SU-DHL-6 (cell line): ENCODE measurements at regions not wholly inside any gene's neighbourhood (a gene's known extent, or its start where the extent isn't known, plus 50 kb on each side); places are given as distances from the start of the nearest gene placed in this dataset.

Experiments
- H2AFZ ChIP-seq: fragments of 200-600 bp; sonication (generic); 2 replicates; pipeline ENCODE4 v1.6.1; 2014; ENCODE audit warnings: low read depth, mild to moderate bottlenecking, moderate library complexity, mixed read lengths, antibody characterized with exemption, low read length; ENCODE audit not compliant: severe bottlenecking
- H3F3A ChIP-seq: fragments of 200-600 bp; shearing (Covaris generic); 2 replicates; pipeline ENCODE4 v1.6.0; 2016; ENCODE audit warnings: antibody characterized with exemption, mild to moderate bottlenecking; ENCODE audit not compliant: insufficient read depth
- H3K27ac ChIP-seq: fragments of 200-600 bp; sonication (generic); 2 replicates; pipeline ENCODE4 v1.5.1; 2016; ENCODE audit warnings: low read depth, mild to moderate bottlenecking, low read length, moderate library complexity, mixed read lengths
- H3K27me3 ChIP-seq: fragments of 200-600 bp; sonication (generic), shearing (Covaris generic); 2 replicates; pipeline ENCODE4 v1.6.0; 2014; ENCODE audit warnings: mild to moderate bottlenecking, low read length
- H3K36me3 ChIP-seq: fragments of 200-600 bp; sonication (generic); 2 replicates; pipeline ENCODE4 v1.6.1; 2014; ENCODE audit warnings: mild to moderate bottlenecking, low read length, mixed read lengths
- H3K4me2 ChIP-seq: fragments of 300-600, 200-600 bp; shearing (Covaris generic), sonication (generic); 2 replicates; pipeline ENCODE4 v1.6.0; 2014; ENCODE audit warnings: low read length, low read depth, mild to moderate bottlenecking; ENCODE audit not compliant: poor library complexity, severe bottlenecking
- H3K4me3 ChIP-seq: fragments of 200-600 bp; sonication (generic); 2 replicates; pipeline ENCODE4 v1.5.1; 2014; ENCODE audit warnings: antibody characterized with exemption, low read length, mild to moderate bottlenecking, mixed read lengths; ENCODE audit not compliant: insufficient read depth, poor library complexity, severe bottlenecking
- H3K79me2 ChIP-seq: fragments of 200-600 bp; sonication (generic); 2 replicates; pipeline ENCODE4 v1.6.1; 2014; ENCODE audit warnings: mild to moderate bottlenecking, low read length, moderate library complexity; ENCODE audit not compliant: insufficient read depth
- H3K9ac ChIP-seq: fragments of 200-600 bp; sonication (generic); 2 replicates; pipeline ENCODE4 v1.7.0; 2014; ENCODE audit warnings: mild to moderate bottlenecking, low read length
- H3K9me2 ChIP-seq: fragments of 200-600 bp; sonication (generic); replicated peaks from 2 replicates; pipeline ENCODE4 v1.6.1; 2014; ENCODE audit warnings: low read length; ENCODE audit not compliant: insufficient read depth
- H3K9me3 ChIP-seq: fragments of 200-600 bp; sonication (generic); 2 replicates; pipeline ENCODE4 v1.6.1; 2014; ENCODE audit warnings: low read length, mixed read lengths; ENCODE audit not compliant: insufficient read depth
- H4K20me1 ChIP-seq: fragments of 200-600 bp; sonication (generic); 2 replicates; pipeline ENCODE4 v1.6.1; 2014; ENCODE audit warnings: low read depth, mild to moderate bottlenecking, antibody characterized with exemption, low read length, moderate library complexity, mixed read lengths
- CTCF ChIP-seq: fragments of 200-600 bp; sonication (generic); IDR thresholded peaks from one replicate; pipeline ENCODE4 v1.5.1; 2017; ENCODE audit warnings: antibody characterized with exemption, mild to moderate bottlenecking, low read length, moderate library complexity; ENCODE audit not compliant: insufficient read depth, poor library complexity, severe bottlenecking
- EZH2phosphoT487 ChIP-seq: fragments of 200-600 bp; sonication (generic), shearing (Covaris generic); conservative IDR thresholded peaks from 2 replicates; pipeline ENCODE4 v1.6.1; 2018; ENCODE audit warnings: mild to moderate bottlenecking, antibody characterized with exemption, low read length, moderate library complexity, mixed read lengths

- no peaks in the 10 kb centered on the region for H3K27me3 ChIP-seq
- H3K9me2 ChIP-seq, result no peaks in the 10 kb centered on the region
- no peak overlapping the region for H3K4me2 ChIP-seq
- no peaks in the 10 kb centered on the region for H4K20me1 ChIP-seq
- no peaks in the 10 kb centered on the region for H3K9me3 ChIP-seq
- H3K36me3 ChIP-seq, result no peaks in the 10 kb centered on the region
- H3K9ac ChIP-seq, result no peak overlapping the region
- peak overlapping the region; percentile 17 for H2AFZ ChIP-seq
- H3F3A ChIP-seq, result no peaks in the 10 kb centered on the region
- no peak for TF ChIP-seq EZH2phosphoT487
- no peak for TF ChIP-seq CTCF
- no peak overlapping the region for H3K4me3 ChIP-seq
- no peaks in the 10 kb centered on the region for H3K79me2 ChIP-seq
- H3K27ac ChIP-seq, result no peak overlapping the region
Observed at GRCh38 chr6:7042056-7042653, 65.6 kb upstream of the RREB1 start.

- Histone ChIP-seq H3K27me3 (no peaks in the 10 kb centered on the region), H2AFZ (no peak overlapping the region), H3K36me3 (no peaks in the 10 kb centered on the region), H3K79me2 (no peaks in the 10 kb centered on the region), H3K9me2 (no peaks in the 10 kb centered on the region), H4K20me1 (no peaks in the 10 kb centered on the region), H3K27ac (no peak overlapping the region), H3K9me3 (no peaks in the 10 kb centered on the region), H3K4me3 (no peak overlapping the region), H3F3A (no peaks in the 10 kb centered on the region), H3K4me2 (no peak overlapping the region), H3K9ac (no peak overlapping the region)
- TF ChIP-seq EZH2phosphoT487 (no peak), CTCF (no peak)
Observed at GRCh38 chr6:7042654-7043545, 64.9 kb upstream of the RREB1 start.

GRCh38 chr6:7045331-7045730 lies 62.4 kb upstream of the RREB1 start:
- TF ChIP-seq CTCF (no peak), EZH2phosphoT487 (no peak)
- H3K79me2 ChIP-seq, result no peaks in the 10 kb centered on the region
- H3K27me3 ChIP-seq, result no peaks in the 10 kb centered on the region
- H3K4me3 ChIP-seq, result no peak overlapping the region
- H3K27ac ChIP-seq, result no peak overlapping the region
- H3K9me3 ChIP-seq, result no peaks in the 10 kb centered on the region
- no peaks in the 10 kb centered on the region for H3K9me2 ChIP-seq
- H3F3A ChIP-seq, result no peaks in the 10 kb centered on the region
- no peaks in the 10 kb centered on the region for H3K36me3 ChIP-seq
- H3K9ac ChIP-seq, result no peak overlapping the region
- H4K20me1 ChIP-seq, result no peaks in the 10 kb centered on the region
- H2AFZ ChIP-seq, result no peak overlapping the region
- H3K4me2 ChIP-seq, result no peak overlapping the region
